ENCODE measurements at regions not wholly inside any gene's neighbourhood (a gene's known extent, or its start where the extent isn't known, plus 50 kb on each side); places are given as distances from the start of the nearest gene placed in this dataset.

GRCh38 chr10:84770824-84771223 lies 442.4 kb downstream of the CCSER2 start:
- no peak for TF ChIP-seq CTCF (conservative IDR thresholded peaks at IDR 0.05; ENCODE audit: low read depth in 2 of 2)
- TF ChIP-seq REST (IDR thresholded peaks at IDR 0.05; ENCODE audit: unreplicated experiment), result no peak
- no peak for TF ChIP-seq POLR2AphosphoS5 (IDR thresholded peaks at IDR 0.05; ENCODE audit: low read depth)
- no peak for TF ChIP-seq EZH2 (IDR thresholded peaks at IDR 0.05; ENCODE audit: low read depth, unreplicated experiment)
- TF ChIP-seq ZNF114 (CRISPR knock-in tag; IDR thresholded peaks at IDR 0.05), result no peak
- TF ChIP-seq JUNB (IDR thresholded peaks at IDR 0.05; ENCODE audit: unreplicated experiment), result no peak
- no peak for TF ChIP-seq ETS1 (IDR thresholded peaks at IDR 0.05)
- no peak for TF ChIP-seq EZH2phosphoT487 (IDR thresholded peaks at IDR 0.05; ENCODE audit: unreplicated experiment)
- TF ChIP-seq ZNF331 (CRISPR knock-in tag; IDR thresholded peaks at IDR 0.05; ENCODE audit: low read depth), result no peak
- no peak for TF ChIP-seq NANOG (IDR thresholded peaks at IDR 0.05; ENCODE audit: borderline replicate concordance)
- no peak for TF ChIP-seq CREB1 (CRISPR knock-in tag; IDR thresholded peaks at IDR 0.05; ENCODE audit: low read depth)

Measured in GM23338 (cell line).